Colonic mucosa (tissue), 4 donors: ENCODE measurements at regions not wholly inside any gene's neighbourhood (a gene's known extent, or its start where the extent isn't known, plus 50 kb on each side); places are given as distances from the start of the nearest gene placed in this dataset.
A peak's percentile ranks its signal among the peaks of the same experiment; 100 is the strongest.

Experiments used
- DNase-seq: peaks from one replicate; pipeline ENCODE4 v3.0.0-alpha.2; 2020
- H3K27ac ChIP-seq: fragments of 200-600 bp; one replicate; pipeline ENCODE4 v1.8.0; 2021
- H3K27me3 ChIP-seq: fragments of 200-600 bp; one replicate; pipeline ENCODE4 v1.8.0; 2021
- H3K36me3 ChIP-seq: fragments of 200-600 bp; one replicate; pipeline ENCODE4 v1.8.0; 2021
- H3K4me1 ChIP-seq: fragments of 200-600 bp; one replicate; pipeline ENCODE4 v1.8.0; 2021; ENCODE audit warnings: mild to moderate bottlenecking
- H3K4me3 ChIP-seq: fragments of 200-600 bp; one replicate; pipeline ENCODE4 v1.8.0; 2021
- H3K9ac ChIP-seq, 2 donors: one replicate each; pipeline ENCODE4 v1.7.0; 2013; ENCODE audit warnings: control low read depth in 2 of 2, low read depth in 2 of 2, low read length in 2 of 2
- H3K9me3 ChIP-seq: fragments of 200-600 bp; one replicate; pipeline ENCODE4 v1.8.0; 2021
- CTCF ChIP-seq: fragments of 200-600 bp; IDR thresholded peaks from one replicate; pipeline ENCODE4 v1.8.0; 2022; ENCODE audit warnings: antibody characterized with exemption, mild to moderate bottlenecking
- intact Hi-C: fragments of 100-400 bp; cut with DNase I; formaldehyde crosslinking; loops from one replicate; pipeline ENCODE4 v1.14.1; 2022
- donor health status: healthy.
- donor health status: DM: no; HTN: no; CAD: no.
- donor health status: DM: no; HTN: no; CAD: no.

- Histone ChIP-seq H3K27me3 (no peaks in the 10 kb centered on the region), H3K4me1 (no peaks in the 10 kb centered on the region), H3K36me3 (no peaks in the 10 kb centered on the region), H3K4me3 (no peak overlapping the region), H3K27ac (no peak overlapping the region), H3K9ac (no peak overlapping the region), H3K9me3 (no peaks in the 10 kb centered on the region)
- peak; percentile 54 for DNase-seq
- TF ChIP-seq CTCF, result no peak
- intact Hi-C loops, result loop anchor here (10.0 kb wide), 1 partner anchor 69 kb away; no protein-coding TSS in a partner anchor
Measured at GRCh38 chr3:193805448-193805847, 212.4 kb downstream of the OPA1 start.

GRCh38 chr3:193808317-193808716 lies 215.3 kb downstream of the OPA1 start:
- intact Hi-C loops, result loop anchor here (10.0 kb wide), 1 partner anchor 66 kb away; no protein-coding TSS in a partner anchor
- Histone ChIP-seq H3K36me3 (no peaks in the 10 kb centered on the region), H3K27me3 (no peaks in the 10 kb centered on the region), H3K4me3 (no peak overlapping the region), H3K4me1 (no peaks in the 10 kb centered on the region), H3K9ac (no peak overlapping the region), H3K27ac (no peak overlapping the region), H3K9me3 (no peaks in the 10 kb centered on the region)
- DNase-seq, result no peak
- no peak for TF ChIP-seq CTCF

GRCh38 chr3:193809106-193809505 lies 216.1 kb downstream of the OPA1 start:
- peaks cover 4% of the 10 kb centered on the region for H3K4me1 ChIP-seq
- no peak for DNase-seq
- no peaks in the 10 kb centered on the region for H3K9me3 ChIP-seq
- H3K27me3 ChIP-seq, result no peaks in the 10 kb centered on the region
- H3K4me3 ChIP-seq, result no peak overlapping the region
- intact Hi-C loops, result loop anchor here (10.0 kb wide), 1 partner anchor 66 kb away; no protein-coding TSS in a partner anchor
- no peak for TF ChIP-seq CTCF
- H3K9ac ChIP-seq, result no peak overlapping the region
- no peak overlapping the region for H3K27ac ChIP-seq
- no peaks in the 10 kb centered on the region for H3K36me3 ChIP-seq

- no peak overlapping the region for H3K27ac ChIP-seq
- H3K27me3 ChIP-seq, result no peaks in the 10 kb centered on the region
- TF ChIP-seq CTCF, result no peak
- intact Hi-C loops, result no loop called here
- H3K4me3 ChIP-seq, result no peak overlapping the region
- H3K9ac ChIP-seq, result peak overlapping the region in 1 of 2 donors; percentile 17
- no peaks in the 10 kb centered on the region for H3K9me3 ChIP-seq
- DNase-seq, result no peak
- peaks cover 4% of the 10 kb centered on the region for H3K4me1 ChIP-seq
- no peaks in the 10 kb centered on the region for H3K36me3 ChIP-seq
Measured at GRCh38 chr3:193812078-193812725, 219.2 kb downstream of the OPA1 start.

- peaks cover 4% of the 10 kb centered on the region for H3K4me1 ChIP-seq
- H3K9me3 ChIP-seq, result no peaks in the 10 kb centered on the region
- no peak overlapping the region for H3K27ac ChIP-seq
- TF ChIP-seq CTCF, result no peak
- H3K4me3 ChIP-seq, result no peak overlapping the region
- peak overlapping the region; percentile 17 to 23 for H3K9ac ChIP-seq
- no peaks in the 10 kb centered on the region for H3K27me3 ChIP-seq
- DNase-seq, result no peak
- intact Hi-C loops, result no loop called here
- H3K36me3 ChIP-seq, result no peaks in the 10 kb centered on the region
Measured at GRCh38 chr3:193812791-193813500, 219.9 kb downstream of the OPA1 start.
